ENCODE measurements at regions not wholly inside any gene's neighbourhood (a gene's known extent, or its start where the extent isn't known, plus 50 kb on each side); places are given as distances from the start of the nearest gene placed in this dataset.

GRCh38 chr6:54009052-54009654, 102.1 kb upstream of the MLIP start:
- Histone ChIP-seq H3K4me2 (ENCODE audit: low read depth, low read length, poor library complexity, severe bottlenecking) (no peak overlapping the region), H4K20me1 (ENCODE audit: low read depth, low read length) (no peaks in the 10 kb centered on the region), H3K9me2 (replicated peaks; ENCODE audit: insufficient read depth, low read length) (no peaks in the 10 kb centered on the region), H3F3A (ENCODE audit: insufficient read depth) (no peaks in the 10 kb centered on the region), H3K27me3 (ENCODE audit: low read length) (no peaks in the 10 kb centered on the region), H3K79me2 (ENCODE audit: insufficient read depth, low read length) (no peaks in the 10 kb centered on the region), H3K4me3 (ENCODE audit: insufficient read depth, low read length, poor library complexity, severe bottlenecking) (no peak overlapping the region), H3K27ac (ENCODE audit: low read depth, low read length) (no peak overlapping the region), H3K36me3 (ENCODE audit: low read length) (no peaks in the 10 kb centered on the region), H3K9me3 (ENCODE audit: insufficient read depth, low read length) (no peaks in the 10 kb centered on the region), H3K9ac (ENCODE audit: low read length) (no peak overlapping the region), H2AFZ (ENCODE audit: low read depth, low read length, severe bottlenecking) (no peak overlapping the region)
- TF ChIP-seq EZH2phosphoT487 (conservative IDR thresholded peaks at IDR 0.05; ENCODE audit: low read length) (no peak), CTCF (IDR thresholded peaks at IDR 0.05; ENCODE audit: insufficient read depth, low read length, poor library complexity, severe bottlenecking) (no peak)

- Histone ChIP-seq H3K4me3 (ENCODE audit: insufficient read depth, low read length, poor library complexity, severe bottlenecking) (no peak overlapping the region), H3K27me3 (ENCODE audit: low read length) (no peaks in the 10 kb centered on the region), H3K9me2 (replicated peaks; ENCODE audit: insufficient read depth, low read length) (no peaks in the 10 kb centered on the region), H4K20me1 (ENCODE audit: low read depth, low read length) (no peaks in the 10 kb centered on the region), H3K27ac (ENCODE audit: low read depth, low read length) (no peak overlapping the region), H3K9ac (ENCODE audit: low read length) (no peak overlapping the region), H3F3A (ENCODE audit: insufficient read depth) (no peaks in the 10 kb centered on the region), H3K4me2 (ENCODE audit: low read depth, low read length, poor library complexity, severe bottlenecking) (no peak overlapping the region), H2AFZ (ENCODE audit: low read depth, low read length, severe bottlenecking) (no peak overlapping the region), H3K36me3 (ENCODE audit: low read length) (no peaks in the 10 kb centered on the region), H3K9me3 (ENCODE audit: insufficient read depth, low read length) (no peaks in the 10 kb centered on the region), H3K79me2 (ENCODE audit: insufficient read depth, low read length) (no peaks in the 10 kb centered on the region)
- no peak for TF ChIP-seq EZH2phosphoT487 (conservative IDR thresholded peaks at IDR 0.05; ENCODE audit: low read length)
- TF ChIP-seq CTCF (IDR thresholded peaks at IDR 0.05; ENCODE audit: insufficient read depth, low read length, poor library complexity, severe bottlenecking): no peak
These were observed 100.6 kb upstream of the MLIP start for GRCh38 chr6:54010340-54011276.

GRCh38 chr6:54011277-54011648, 100.0 kb upstream of the MLIP start:
- no peaks in the 10 kb centered on the region for H3K9me3 ChIP-seq (ENCODE audit: insufficient read depth, low read length)
- no peaks in the 10 kb centered on the region for H3K27me3 ChIP-seq (ENCODE audit: low read length)
- no peak overlapping the region for H3K4me3 ChIP-seq (ENCODE audit: insufficient read depth, low read length, poor library complexity, severe bottlenecking)
- no peaks in the 10 kb centered on the region for H3F3A ChIP-seq (ENCODE audit: insufficient read depth)
- no peak overlapping the region for H3K27ac ChIP-seq (ENCODE audit: low read depth, low read length)
- H3K9me2 ChIP-seq (replicated peaks; ENCODE audit: insufficient read depth, low read length): no peaks in the 10 kb centered on the region
- no peak overlapping the region for H3K4me2 ChIP-seq (ENCODE audit: low read depth, low read length, poor library complexity, severe bottlenecking)
- H3K79me2 ChIP-seq (ENCODE audit: insufficient read depth, low read length): no peaks in the 10 kb centered on the region
- no peaks in the 10 kb centered on the region for H4K20me1 ChIP-seq (ENCODE audit: low read depth, low read length)
- no peaks in the 10 kb centered on the region for H3K36me3 ChIP-seq (ENCODE audit: low read length)
- no peak overlapping the region for H2AFZ ChIP-seq (ENCODE audit: low read depth, low read length, severe bottlenecking)
- TF ChIP-seq EZH2phosphoT487 (conservative IDR thresholded peaks at IDR 0.05; ENCODE audit: low read length): no peak
- TF ChIP-seq CTCF (IDR thresholded peaks at IDR 0.05; ENCODE audit: insufficient read depth, low read length, poor library complexity, severe bottlenecking): no peak
- no peak overlapping the region for H3K9ac ChIP-seq (ENCODE audit: low read length)
